ENCODE measurements at regions not wholly inside any gene's neighbourhood (a gene's known extent, or its start where the extent isn't known, plus 50 kb on each side); places are given as distances from the start of the nearest gene placed in this dataset.

- POLR2A ChIA-PET (ENCODE audit: unreplicated experiment): no interaction called here
- BruUV-seq (replicated peaks): no TSS peak
- TF ChIP-seq CTCF (conservative IDR thresholded peaks at IDR 0.05; ENCODE audit: low read depth, low read length) (no peak), EZH2phosphoT487 (IDR thresholded peaks at IDR 0.05; ENCODE audit: borderline replicate concordance, low read length) (no peak), EZH2 (IDR thresholded peaks at IDR 0.05; ENCODE audit: low read length, unreplicated experiment) (no peak)
- no peak for ATAC-seq
- no peaks in the 10 kb centered on the region for H3K36me3 ChIP-seq (ENCODE audit: low read depth, low read length)
- no peaks in the 10 kb centered on the region for H3F3A ChIP-seq (ENCODE audit: low read length, unreplicated experiment)
- peaks cover 3% of the 10 kb centered on the region; the same call in 1 of the 2 replicates for H3K27me3 ChIP-seq (ENCODE audit: low read length)
- no peaks in the 10 kb centered on the region for H3K79me2 ChIP-seq (ENCODE audit: low read length)
- CTCF ChIA-PET: no interaction called here
- intact Hi-C loops (cut with micrococcal nuclease): no loop called here
- no peak for DNase-seq
- no peak overlapping the region for H3K4me2 ChIP-seq (ENCODE audit: low read length)
- no peaks in the 10 kb centered on the region for H3K9me3 ChIP-seq (ENCODE audit: low read length)
- no peak overlapping the region for H3K27ac ChIP-seq (ENCODE audit: low read length)
- no peaks in the 10 kb centered on the region for H4K20me1 ChIP-seq (ENCODE audit: low read length)
- no peak overlapping the region for H2AFZ ChIP-seq (ENCODE audit: low read length)
- no peaks in the 10 kb centered on the region for H3K9me2 ChIP-seq (replicated peaks; ENCODE audit: low read length)
- no peak overlapping the region for H3K9ac ChIP-seq (ENCODE audit: low read length)
- H3K4me3 ChIP-seq (ENCODE audit: low read length): no peak overlapping the region
- H3K4me1 ChIP-seq (ENCODE audit: insufficient read depth, low read length): no peaks in the 10 kb centered on the region
These were observed 303.1 kb upstream of the MKI67 start for GRCh38 chr10:128429321-128429720.

DNA sequence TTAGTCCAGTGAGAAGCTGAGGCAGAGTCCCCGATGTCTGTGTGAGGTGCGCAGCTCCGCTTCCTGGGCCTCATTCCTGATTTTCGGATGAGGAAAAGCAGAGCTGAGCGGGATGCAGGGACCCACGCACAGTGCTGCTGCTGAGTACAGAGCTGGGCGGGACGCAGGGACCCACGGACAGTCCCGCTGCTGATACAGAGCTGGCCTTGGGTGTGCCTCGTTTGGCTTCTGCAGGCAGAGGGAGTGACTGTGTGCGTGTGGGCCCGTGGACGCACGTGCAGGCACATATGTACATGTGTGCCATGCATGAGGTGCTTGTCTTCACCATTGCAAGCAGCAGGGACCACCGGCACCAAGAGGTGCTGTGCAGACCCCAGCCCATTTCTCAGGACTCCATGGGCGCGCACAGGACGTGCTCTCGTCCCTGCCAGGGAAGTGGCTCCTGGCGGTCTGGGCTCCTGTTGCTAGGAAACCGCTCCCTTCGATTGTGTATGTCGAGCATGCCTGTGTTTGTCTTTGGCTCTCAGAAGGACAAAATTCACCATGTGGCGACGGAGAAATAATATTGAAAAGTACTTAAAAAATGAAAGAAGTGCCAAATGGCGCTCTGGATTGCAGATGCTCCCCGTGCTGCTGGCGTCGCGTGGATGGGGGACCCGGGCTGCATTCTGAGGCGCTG, 303.8 kb upstream of the MKI67 start:
- Histone ChIP-seq H3K9ac (ENCODE audit: low read length) (no peak overlapping the region), H4K20me1 (ENCODE audit: low read length) (no peaks in the 10 kb centered on the region), H2AFZ (ENCODE audit: low read length) (no peak overlapping the region), H3K4me3 (ENCODE audit: low read length) (no peak overlapping the region), H3K36me3 (ENCODE audit: low read depth, low read length) (no peaks in the 10 kb centered on the region), H3K4me1 (ENCODE audit: insufficient read depth, low read length) (no peaks in the 10 kb centered on the region), H3K9me3 (ENCODE audit: low read length) (no peaks in the 10 kb centered on the region), H3K79me2 (ENCODE audit: low read length) (no peaks in the 10 kb centered on the region), H3K27me3 (ENCODE audit: low read length) (peaks cover 3% of the 10 kb centered on the region; the same call in 1 of the 2 replicates), H3K27ac (ENCODE audit: low read length) (no peak overlapping the region), H3K4me2 (ENCODE audit: low read length) (no peak overlapping the region), H3K9me2 (replicated peaks; ENCODE audit: low read length) (no peaks in the 10 kb centered on the region), H3F3A (ENCODE audit: low read length, unreplicated experiment) (no peaks in the 10 kb centered on the region)
- POLR2A ChIA-PET (ENCODE audit: unreplicated experiment): no interaction called here
- intact Hi-C loops (cut with micrococcal nuclease): no loop called here
- BruUV-seq (replicated peaks): no TSS peak
- CTCF ChIA-PET: no interaction called here
- no peak for DNase-seq
- no peak for ATAC-seq
- no peak for TF ChIP-seq CTCF (conservative IDR thresholded peaks at IDR 0.05; ENCODE audit: low read depth, low read length)
- no peak for TF ChIP-seq EZH2 (IDR thresholded peaks at IDR 0.05; ENCODE audit: low read length, unreplicated experiment)
- TF ChIP-seq EZH2phosphoT487 (IDR thresholded peaks at IDR 0.05; ENCODE audit: borderline replicate concordance, low read length): no peak

GRCh38 chr10:128431083-128431482, 304.9 kb upstream of the MKI67 start:
- ChIA-PET CTCF (no interaction called here), POLR2A (ENCODE audit: unreplicated experiment) (no interaction called here)
- Histone ChIP-seq H3K9ac (ENCODE audit: low read length) (no peak overlapping the region), H3K4me2 (ENCODE audit: low read length) (no peak overlapping the region), H3K9me2 (replicated peaks; ENCODE audit: low read length) (no peaks in the 10 kb centered on the region), H3K9me3 (ENCODE audit: low read length) (no peaks in the 10 kb centered on the region), H3K4me1 (ENCODE audit: insufficient read depth, low read length) (no peaks in the 10 kb centered on the region), H3F3A (ENCODE audit: low read length, unreplicated experiment) (no peaks in the 10 kb centered on the region), H3K27me3 (ENCODE audit: low read length) (peaks cover 3% of the 10 kb centered on the region; the same call in 1 of the 2 replicates), H3K36me3 (ENCODE audit: low read depth, low read length) (no peaks in the 10 kb centered on the region), H4K20me1 (ENCODE audit: low read length) (no peaks in the 10 kb centered on the region), H3K4me3 (ENCODE audit: low read length) (no peak overlapping the region), H3K27ac (ENCODE audit: low read length) (no peak overlapping the region), H2AFZ (ENCODE audit: low read length) (no peak overlapping the region), H3K79me2 (ENCODE audit: low read length) (no peaks in the 10 kb centered on the region)
- no TSS peak for BruUV-seq (replicated peaks)
- no peak for DNase-seq
- TF ChIP-seq EZH2phosphoT487 (IDR thresholded peaks at IDR 0.05; ENCODE audit: borderline replicate concordance, low read length) (no peak), EZH2 (IDR thresholded peaks at IDR 0.05; ENCODE audit: low read length, unreplicated experiment) (no peak), CTCF (conservative IDR thresholded peaks at IDR 0.05; ENCODE audit: low read depth, low read length) (no peak)
- no peak for ATAC-seq
- intact Hi-C loops (cut with micrococcal nuclease): no loop called here

All from PC-3 (cell line).